HCT116 (cell line): ENCODE measurements at regions not wholly inside any gene's neighbourhood (a gene's known extent, or its start where the extent isn't known, plus 50 kb on each side); places are given as distances from the start of the nearest gene placed in this dataset.

ENCODE experiments used
- EGR1 ChIP-seq: IDR thresholded peaks from 2 replicates; pipeline ENCODE4 v1.6.1; 2012; ENCODE audit warnings: low read depth
- RAD21 ChIP-seq: IDR thresholded peaks from 2 replicates; pipeline ENCODE4 v1.6.1; 2012; ENCODE audit warnings: low read depth, mild to moderate bottlenecking

DNA sequence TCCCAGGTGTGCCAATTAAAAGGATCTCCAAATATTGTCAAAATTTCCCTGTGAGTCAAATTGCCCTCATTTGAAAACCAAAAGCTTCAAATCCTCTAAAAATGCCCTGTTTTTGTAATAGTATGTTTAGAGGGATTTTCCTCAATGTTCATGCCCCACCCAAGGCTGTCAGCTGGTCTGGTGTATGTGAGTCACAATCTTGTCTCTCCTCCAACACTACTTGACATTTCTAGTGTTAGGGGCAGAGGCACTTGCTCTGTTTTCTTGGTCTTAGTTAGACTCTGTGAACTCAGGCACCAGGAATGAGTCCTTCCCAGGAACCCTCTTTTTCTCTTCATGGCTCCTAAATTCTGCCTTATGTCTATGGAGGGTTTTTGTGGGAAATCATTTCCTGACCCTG lies 634.8 kb downstream of the KCNJ2 start:
- TF ChIP-seq RAD21, result no peak
- no peak for TF ChIP-seq EGR1
